PC-9 (cell line): ENCODE measurements at regions not wholly inside any gene's neighbourhood (a gene's known extent, or its start where the extent isn't known, plus 50 kb on each side); places are given as distances from the start of the nearest gene placed in this dataset.

Experiments used
- CTCF ChIP-seq: fragments of 200-600 bp; sonication (generic); conservative IDR thresholded peaks from 2 replicates; pipeline ENCODE4 v1.6.1; 2017; ENCODE audit warnings: mixed run types, antibody characterized with exemption, mild to moderate bottlenecking, moderate library complexity
- EZH2 ChIP-seq: fragments of 200-600 bp; sonication (generic); IDR thresholded peaks from 2 replicates; pipeline ENCODE4 v1.8.0; 2017; ENCODE audit warnings: antibody characterized with exemption, low read depth

- TF ChIP-seq CTCF, result peak; percentile 91
- no peak for TF ChIP-seq EZH2
Observed at GRCh38 chr7:33716581-33717477, 188.5 kb upstream of the BMPER start.
